Endothelial cell of umbilical vein (primary cell): ENCODE measurements at regions not wholly inside any gene's neighbourhood (a gene's known extent, or its start where the extent isn't known, plus 50 kb on each side); places are given as distances from the start of the nearest gene placed in this dataset.

Experiments
- BruUV-seq: library from RNA; stranded (reverse); fragments of 400-500 nt; replicated peaks from 2 replicates; lab custom pipeline; 2021; lab: Mats Ljungman, UMichigan
- CTCF ChIA-PET: fragments of 300-600, 350-600 bp; sonication (Branson Sonifier 250); formaldehyde crosslinking; loops from one replicate; lab custom pipeline; 2021; ENCODE audit warnings: antibody characterized with exemption, inconsistent platforms; lab: Charles Lee
- POLR2A ChIA-PET: fragments of 300-600, 350-600 bp; sonication (Branson Sonifier 250); formaldehyde crosslinking; loops from one replicate; lab custom pipeline; 2021; ENCODE audit warnings: antibody characterized with exemption, inconsistent platforms; lab: Charles Lee
- DNase-seq: peaks from one replicate; pipeline ENCODE4 v3.0.0-alpha.2; 2011; ENCODE audit warnings: low read depth, low spot score
- FAIRE-seq: peaks from 2 replicates; lab custom pipeline; 2011; peaks lifted over from hg19 to GRCh38; lab: Jason Lieb, UNC
- H2AFZ ChIP-seq: 2 replicates; pipeline ENCODE4 v1.6.0; 2012; ENCODE audit warnings: low read depth, low read length, control low read depth, inconsistent platforms
- H3K27ac ChIP-seq: 2 replicates; pipeline ENCODE4 v1.5.1; 2011; ENCODE audit warnings: low read depth, mild to moderate bottlenecking, control low read depth, low read length, moderate library complexity; ENCODE audit not compliant: insufficient read depth
- H3K27me3 ChIP-seq, 2 experiments: 2 replicates each; pipeline versions ENCODE4 v1.6.0 to v1.6.1; 2011; ENCODE audit warnings: low read length in 2 of 2, mixed read lengths in 1 of 2; ENCODE audit not compliant: control insufficient read depth in 2 of 2, insufficient read depth in 2 of 2
- H3K36me3 ChIP-seq, 2 experiments: 2 replicates in 1 of 2; 3 replicates in 1 of 2; pipeline ENCODE4 v1.5.1; 2011; ENCODE audit warnings: low read length in 2 of 2, mild to moderate bottlenecking in 1 of 2, moderate library complexity in 1 of 2; ENCODE audit not compliant: control insufficient read depth in 2 of 2, insufficient read depth in 2 of 2; ENCODE audit errors: extremely low read depth in 1 of 2
- H3K4me1 ChIP-seq: 3 replicates; pipeline ENCODE4 v1.5.1; 2011; ENCODE audit warnings: mild to moderate bottlenecking, low read length; ENCODE audit not compliant: control insufficient read depth, insufficient read depth; ENCODE audit errors: extremely low read depth
- H3K4me2 ChIP-seq: 2 replicates; pipeline ENCODE4 v1.6.1; 2011; ENCODE audit warnings: low read length, control low read depth, mixed read lengths; ENCODE audit not compliant: insufficient read depth
- H3K4me3 ChIP-seq, 3 experiments: fragments of 200-600 bp in 1 of 3; sonication (generic), shearing (Covaris generic) in 1 of 3; replicated peaks in 1 of 3; 2 replicates each; pipeline ENCODE4 v1.5.1; 2011 to 2016; ENCODE audit warnings: control low read depth in 3 of 3, low read length in 3 of 3, mild to moderate bottlenecking in 2 of 3, inconsistent platforms in 1 of 3, low read depth in 1 of 3, moderate library complexity in 1 of 3; ENCODE audit not compliant: insufficient read depth in 1 of 3
- H3K79me2 ChIP-seq: 2 replicates; pipeline ENCODE4 v1.6.0; 2012; ENCODE audit warnings: low read length, inconsistent platforms; ENCODE audit not compliant: control insufficient read depth, insufficient read depth
- H3K9ac ChIP-seq: replicated peaks from 2 replicates; pipeline ENCODE3; 2011; ENCODE audit warnings: low read length, control low read depth; ENCODE audit not compliant: insufficient read depth; ENCODE audit errors: extremely low read depth
- H3K9me1 ChIP-seq: replicated peaks from 3 replicates; pipeline ENCODE4 v1.6.0; 2011; ENCODE audit warnings: mild to moderate bottlenecking, low read length; ENCODE audit not compliant: control insufficient read depth, insufficient read depth; ENCODE audit errors: extremely low read depth
- H3K9me3 ChIP-seq: replicated peaks from 2 replicates; pipeline ENCODE4 v1.5.1; 2012; ENCODE audit warnings: low read length, inconsistent platforms; ENCODE audit not compliant: control insufficient read depth, insufficient read depth
- H4K20me1 ChIP-seq: replicated peaks from 2 replicates; pipeline ENCODE3; 2011; ENCODE audit warnings: mild to moderate bottlenecking, low read length; ENCODE audit not compliant: control insufficient read depth, insufficient read depth; ENCODE audit errors: extremely low read depth
- FOS ChIP-seq: IDR thresholded peaks from 2 replicates; pipeline ENCODE4 v1.6.1; 2011; ENCODE audit warnings: mild to moderate bottlenecking, low read length, moderate library complexity, borderline replicate concordance; ENCODE audit not compliant: insufficient read depth
- GATA2 ChIP-seq: IDR thresholded peaks from 2 replicates; pipeline ENCODE4 v1.7.0; 2011; ENCODE audit warnings: low read depth, mild to moderate bottlenecking, moderate library complexity, mixed read lengths, low read length; ENCODE audit not compliant: insufficient read length, insufficient read depth
- JUN ChIP-seq: IDR thresholded peaks from 2 replicates; pipeline ENCODE4 v1.6.1; 2011; ENCODE audit warnings: borderline replicate concordance, low read depth; ENCODE audit not compliant: insufficient read length, insufficient read depth
- MYC ChIP-seq: IDR thresholded peaks from one replicate; pipeline ENCODE4 v1.6.1; 2011; ENCODE audit warnings: mild to moderate bottlenecking, low read depth, low read length
- POLR2A ChIP-seq: IDR thresholded peaks from 2 replicates; pipeline ENCODE4 v1.6.1; 2012; ENCODE audit warnings: low read depth, mild to moderate bottlenecking, control low read depth, low read length
- dilution Hi-C: fragments of 300-500 bp; cut with MboI; formaldehyde crosslinking; loops from one replicate; pipeline ENCODE4 v1.15.0; 2019; ENCODE audit warnings: low sequenced_read_pairs; ENCODE audit not compliant: extremely low pct_ligation_motif_present
- intact Hi-C: fragments of 100-400 bp; cut with micrococcal nuclease; formaldehyde crosslinking; loops from one replicate; pipeline ENCODE4 v1.10.0; 2022

- no TSS peak for BruUV-seq
- no peak for FAIRE-seq
- Histone ChIP-seq H2AFZ (no peak overlapping the region), H3K9me1 (no peaks in the 10 kb centered on the region), H3K4me1 (no peaks in the 10 kb centered on the region), H3K4me3 (no peak overlapping the region), H3K27me3 (no peaks in the 10 kb centered on the region), H3K79me2 (no peaks in the 10 kb centered on the region), H3K4me2 (no peak overlapping the region), H3K36me3 (no peaks in the 10 kb centered on the region), H3K9ac (no peak overlapping the region), H3K27ac (no peak overlapping the region), H3K9me3 (no peaks in the 10 kb centered on the region), H4K20me1 (no peaks in the 10 kb centered on the region)
- dilution Hi-C loops: no loop called here
- intact Hi-C loops: no loop called here
- TF ChIP-seq FOS (no peak), JUN (no peak), MYC (no peak), POLR2A (no peak), GATA2 (no peak)
- ChIA-PET CTCF (no interaction called here), POLR2A (no interaction called here)
- DNase-seq: no peak
Measured at GRCh38 chr4:153844144-153844543, 55.3 kb upstream of the SFRP2 start.
